K562 (cell line): ENCODE measurements at regions not wholly inside any gene's neighbourhood (a gene's known extent, or its start where the extent isn't known, plus 50 kb on each side); places are given as distances from the start of the nearest gene placed in this dataset.

Source experiments
- ATAC-seq: fragments of 200-7000 bp; cut with Tn5 transposase; 3 replicates; pipeline ENCODE4 v1.9.1; 2020; ENCODE audit warnings: moderate library complexity
- BruUV-seq: library from RNA; stranded (reverse); fragments of 400-500 nt; replicated peaks from 2 replicates; lab custom pipeline; 2021; lab: Mats Ljungman, UMichigan
- CTCF ChIA-PET: fragments of 300-600 bp; formaldehyde crosslinking; extraction: SDS; loops from one replicate; lab custom pipeline; 2021; ENCODE audit warnings: low intra/inter-chr PET ratio; lab: Yijun Ruan, JAX
- POLR2A ChIA-PET: fragments of 300-600, 350-650 bp; sonication (Branson Sonifier 250); formaldehyde crosslinking; extraction: SDS; loops from one replicate; lab custom pipeline; 2021; ENCODE audit warnings: antibody characterized with exemption, inconsistent platforms; lab: Yijun Ruan, JAX
- DNase-seq, 4 experiments: peaks; one replicate each; pipeline versions ENCODE4 v3.0.0 to v3.0.0-alpha.2; 2011 to 2018; ENCODE audit warnings: low spot score in 3 of 4, mixed read lengths in 3 of 4; ENCODE audit errors: extremely low read depth in 1 of 4
- FAIRE-seq: peaks from 2 replicates; lab custom pipeline; 2011; peaks lifted over from hg19 to GRCh38; lab: Jason Lieb, UNC
- H2AFZ ChIP-seq: 2 replicates; pipeline ENCODE4 v1.6.0; 2011; ENCODE audit warnings: low read depth, low read length, control low read depth, inconsistent platforms
- H3K27ac ChIP-seq: fragments of 200-600 bp; 3 replicates; pipeline ENCODE4 v1.8.0; 2011; ENCODE audit warnings: low read depth, mild to moderate bottlenecking, control low read depth, inconsistent platforms, low read length, moderate library complexity, mixed read lengths; ENCODE audit errors: extremely low read depth
- H3K27me3 ChIP-seq, 2 experiments: fragments of 300-600 bp in 1 of 2; 2 replicates in 1 of 2; 3 replicates in 1 of 2; pipeline versions ENCODE4 v1.6.0 to v1.8.0; 2011; ENCODE audit warnings: inconsistent platforms in 2 of 2, low read length in 2 of 2, mild to moderate bottlenecking in 1 of 2, mixed read lengths in 1 of 2, moderate library complexity in 1 of 2; ENCODE audit not compliant: control insufficient read depth in 2 of 2, insufficient read depth in 2 of 2
- H3K36me3 ChIP-seq: fragments of 300-600 bp; 3 replicates; pipeline ENCODE4 v1.8.0; 2011; ENCODE audit warnings: mild to moderate bottlenecking, low read length, inconsistent platforms; ENCODE audit not compliant: control insufficient read depth, insufficient read depth
- H3K4me1 ChIP-seq, 2 experiments: fragments of 200-600 bp in 1 of 2; replicated peaks in 1 of 2; 2 replicates in 1 of 2; 3 replicates in 1 of 2; pipeline versions ENCODE4 v1.5.1 to v1.8.0; 2011; ENCODE audit warnings: inconsistent platforms in 2 of 2, low read length in 2 of 2, mild to moderate bottlenecking in 1 of 2, mixed read lengths in 1 of 2, moderate library complexity in 1 of 2; ENCODE audit not compliant: control insufficient read depth in 2 of 2, insufficient read depth in 2 of 2
- H3K4me2 ChIP-seq: 2 replicates; pipeline ENCODE4 v1.6.1; 2011; ENCODE audit warnings: low read length, control low read depth, inconsistent platforms, mixed read lengths; ENCODE audit not compliant: insufficient read depth
- H3K4me3 ChIP-seq: fragments of 200-600 bp; sonication (generic), shearing (Covaris generic); 2 replicates; pipeline ENCODE4 v1.5.1; 2016; ENCODE audit warnings: control low read depth, inconsistent platforms
- H3K79me2 ChIP-seq: fragments of 200-600 bp; 3 replicates; pipeline ENCODE4 v1.8.0; 2011; ENCODE audit warnings: low read length, inconsistent platforms; ENCODE audit not compliant: control insufficient read depth, insufficient read depth
- H3K9ac ChIP-seq, 2 experiments: 2 replicates each; pipeline versions ENCODE4 v1.6.0 to v1.6.1; 2011; ENCODE audit warnings: low read depth in 2 of 2, low read length in 2 of 2, control low read depth in 1 of 2, inconsistent platforms in 1 of 2, mild to moderate bottlenecking in 1 of 2, mixed read lengths in 1 of 2; ENCODE audit not compliant: insufficient read depth in 1 of 2
- H3K9me1 ChIP-seq: one replicate; pipeline ENCODE4 v1.6.0; 2011; ENCODE audit warnings: inconsistent platforms, mild to moderate bottlenecking, low read length, moderate library complexity; ENCODE audit not compliant: control insufficient read depth, insufficient read depth
- H3K9me3 ChIP-seq: replicated peaks from 2 replicates; pipeline ENCODE4 v1.5.1; 2011; ENCODE audit warnings: low read depth, low read length, inconsistent platforms; ENCODE audit not compliant: control insufficient read depth, insufficient read depth
- H4K20me1 ChIP-seq: replicated peaks from 2 replicates; pipeline ENCODE4 v1.6.1; 2011; ENCODE audit warnings: low read length, inconsistent platforms, mixed read lengths; ENCODE audit not compliant: control insufficient read depth, insufficient read depth
- ATF7 ChIP-seq: fragments of 450-650 bp; IDR thresholded peaks from 2 replicates; pipeline ENCODE4 v1.7.1; 2014; ENCODE audit warnings: mild to moderate bottlenecking, moderate library complexity
- CGGBP1 ChIP-seq: fragments of 250-450 bp; sonication (Bioruptor Pico); IDR thresholded peaks from 2 replicates; pipeline ENCODE4 v1.9.0; 2021; ENCODE audit warnings: mild to moderate bottlenecking
- FOXK1 ChIP-seq: sonication (generic); formaldehyde crosslinking; IDR thresholded peaks from 2 replicates; pipeline ENCODE4 v1.8.0; 2022; ENCODE audit warnings: missing genetic modification reagents, mild to moderate bottlenecking, borderline replicate concordance
- GTF2A2 ChIP-seq: IDR thresholded peaks from 2 replicates; pipeline ENCODE4 v1.6.1; 2016; ENCODE audit warnings: mild to moderate bottlenecking, missing genetic modification characterization, missing compliant biosample characterization
- HES1 ChIP-seq: fragments of 450-650 bp; IDR thresholded peaks from 2 replicates; pipeline ENCODE4 v1.6.1; 2016; ENCODE audit warnings: low read depth, mild to moderate bottlenecking, moderate library complexity
- KDM2B ChIP-seq: fragments of 250-450 bp; sonication (Bioruptor Pico); IDR thresholded peaks from 2 replicates; pipeline ENCODE4 v1.8.0; 2021; ENCODE audit warnings: mild to moderate bottlenecking, moderate library complexity
- NBN ChIP-seq: fragments of 450-650 bp; IDR thresholded peaks from 2 replicates; pipeline ENCODE4 v1.6.1; 2016; ENCODE audit warnings: low read depth, mild to moderate bottlenecking
- RBM17 ChIP-seq: fragments of 200-400 bp; formaldehyde crosslinking; IDR thresholded peaks from 2 replicates; pipeline ENCODE4 v1.6.1; 2017; ENCODE audit warnings: low read depth, mild to moderate bottlenecking, low read length, borderline replicate concordance
- RFX5 ChIP-seq: IDR thresholded peaks from 2 replicates; pipeline ENCODE4 v1.6.1; 2011; ENCODE audit warnings: low read depth, mild to moderate bottlenecking, improper control_type of control experiment, low read length
- RUNX1 ChIP-seq: sonication (generic); IDR thresholded peaks from 2 replicates; pipeline ENCODE4 v1.6.1; 2016; ENCODE audit warnings: antibody characterized with exemption, low read depth
- TRIM24 ChIP-seq, 2 experiments: fragments of 450-650 bp; IDR thresholded peaks; 2 replicates each; pipeline ENCODE4 v1.6.1; 2016
- YBX1 ChIP-seq: fragments of 450-650 bp; IDR thresholded peaks from 2 replicates; pipeline ENCODE4 v1.7.1; 2016; ENCODE audit warnings: mild to moderate bottlenecking
- ZBTB17 ChIP-seq: fragments of 450-650 bp; formaldehyde crosslinking; IDR thresholded peaks from 2 replicates; pipeline ENCODE4 v1.4.0; 2020; ENCODE audit warnings: mild to moderate bottlenecking
- ZNF253 ChIP-seq: fragments of 250-450 bp; sonication (Bioruptor Pico); conservative IDR thresholded peaks from 2 replicates; pipeline ENCODE4 v1.6.1; 2021; ENCODE audit warnings: mild to moderate bottlenecking
- ZNF695 ChIP-seq: fragments of 450-650 bp; formaldehyde crosslinking; IDR thresholded peaks from 2 replicates; pipeline ENCODE4 v1.4.0; 2020; ENCODE audit warnings: mild to moderate bottlenecking, moderate library complexity
- WGBS: fragments of 100-300 bp; shearing (Covaris generic); methylation state at CpG from one replicate; pipeline ENCODE4 v1.1.6; 2016; ENCODE audit warnings: low coverage, mixed read lengths; ENCODE audit not compliant: insufficient coverage; ENCODE audit errors: missing lambda C conversion rate; 5-methylcytosine and 5-hydroxymethylcytosine counted together
- in situ Hi-C: fragments of 300-500 bp; cut with MboI; formaldehyde crosslinking; loops from 4 replicates; pipeline ENCODE4 v1.15.0; 2018; ENCODE audit warnings: inconsistent platforms, mixed read lengths
- intact Hi-C: fragments of 100-400 bp; cut with micrococcal nuclease; formaldehyde crosslinking; loops from 2 replicates; pipeline ENCODE4 v1.14.2; 2022
- TF ChIP-seq, protein P1 (sequence below), 2 experiments: IDR thresholded peaks; 2 replicates each; pipeline ENCODE4 v1.6.1; 2011; ENCODE audit warnings: borderline replicate concordance in 1 of 2, control low read depth in 1 of 2, low read depth in 1 of 2, low read length in 1 of 2, mild to moderate bottlenecking in 1 of 2, mixed read lengths in 1 of 2, moderate library complexity in 1 of 2; ENCODE audit not compliant: insufficient read depth in 1 of 2, insufficient read length in 1 of 2, poor library complexity in 1 of 2, severe bottlenecking in 1 of 2; ENCODE audit errors: extremely low read depth in 1 of 2
- TF ChIP-seq, protein P2 (sequence below): sonication (generic); formaldehyde crosslinking; IDR thresholded peaks from 2 replicates; pipeline ENCODE4 v1.8.1; 2022; ENCODE audit warnings: missing genetic modification reagents
- TF ChIP-seq, protein P3 (sequence below): fragments of 450-650 bp; IDR thresholded peaks from 2 replicates; pipeline ENCODE4 v1.6.1; 2016; ENCODE audit warnings: missing biosample characterization, missing genetic modification characterization
- TF ChIP-seq, protein P4 (sequence below): fragments of 450-650 bp; conservative IDR thresholded peaks from 2 replicates; pipeline ENCODE4 v1.6.1; 2016; ENCODE audit warnings: missing genetic modification characterization, low read depth, mild to moderate bottlenecking, control low read depth, missing compliant biosample characterization

DNA sequence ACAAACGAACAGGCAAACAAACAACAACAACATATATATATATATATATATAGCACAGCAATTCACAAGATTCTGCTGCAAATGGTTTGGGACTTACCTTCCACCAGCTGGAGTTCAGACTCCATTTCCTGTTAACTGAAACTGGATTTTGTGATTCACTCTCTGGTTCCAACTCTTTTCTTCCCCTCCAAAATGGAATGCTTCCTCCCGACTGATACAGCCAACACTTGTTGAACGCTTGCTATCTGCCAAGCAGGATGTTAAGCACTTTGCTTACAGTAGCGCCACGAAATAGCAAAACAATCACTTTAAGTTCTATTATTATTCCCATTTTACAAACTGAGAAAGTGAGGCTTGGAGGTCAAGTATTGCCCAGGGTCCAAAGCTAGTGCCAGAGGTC is 116.0 kb upstream of the TMEM132C start (continued):
- TF ChIP-seq, protein P1, sequence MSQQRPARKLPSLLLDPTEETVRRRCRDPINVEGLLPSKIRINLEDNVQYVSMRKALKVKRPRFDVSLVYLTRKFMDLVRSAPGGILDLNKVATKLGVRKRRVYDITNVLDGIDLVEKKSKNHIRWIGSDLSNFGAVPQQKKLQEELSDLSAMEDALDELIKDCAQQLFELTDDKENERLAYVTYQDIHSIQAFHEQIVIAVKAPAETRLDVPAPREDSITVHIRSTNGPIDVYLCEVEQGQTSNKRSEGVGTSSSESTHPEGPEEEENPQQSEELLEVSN (IDR thresholded peaks at IDR 0.05; ENCODE audit: borderline replicate concordance in 1 of 2, extremely low read depth in 1 of 2, insufficient read depth in 1 of 2, insufficient read length in 1 of 2, low read depth in 1 of 2, low read length in 1 of 2, poor library complexity in 1 of 2, severe bottlenecking in 1 of 2): no peak
- TF ChIP-seq ZNF253 (no peak), ZNF695 (no peak), ZBTB17 (no peak), RBM17 (no peak), TRIM24 (IDR thresholded peaks at IDR 0.05) (no peak), ATF7 (no peak), KDM2B (CRISPR knock-in tag) (no peak), RUNX1 (no peak), FOXK1 (CRISPR knock-in tag) (no peak)
- TF ChIP-seq, protein P2, sequence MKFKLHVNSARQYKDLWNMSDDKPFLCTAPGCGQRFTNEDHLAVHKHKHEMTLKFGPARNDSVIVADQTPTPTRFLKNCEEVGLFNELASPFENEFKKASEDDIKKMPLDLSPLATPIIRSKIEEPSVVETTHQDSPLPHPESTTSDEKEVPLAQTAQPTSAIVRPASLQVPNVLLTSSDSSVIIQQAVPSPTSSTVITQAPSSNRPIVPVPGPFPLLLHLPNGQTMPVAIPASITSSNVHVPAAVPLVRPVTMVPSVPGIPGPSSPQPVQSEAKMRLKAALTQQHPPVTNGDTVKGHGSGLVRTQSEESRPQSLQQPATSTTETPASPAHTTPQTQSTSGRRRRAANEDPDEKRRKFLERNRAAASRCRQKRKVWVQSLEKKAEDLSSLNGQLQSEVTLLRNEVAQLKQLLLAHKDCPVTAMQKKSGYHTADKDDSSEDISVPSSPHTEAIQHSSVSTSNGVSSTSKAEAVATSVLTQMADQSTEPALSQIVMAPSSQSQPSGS: no peak

GRCh38 chr12:128155571-128155970 is 111.4 kb upstream of the TMEM132C start:
- POLR2A ChIA-PET: no interaction called here
- in situ Hi-C loops: no loop called here
- TF ChIP-seq CGGBP1 (CRISPR knock-in tag): no peak
- no peak for TF ChIP-seq RFX5
- no peak for TF ChIP-seq YBX1
- TF ChIP-seq, protein P3, sequence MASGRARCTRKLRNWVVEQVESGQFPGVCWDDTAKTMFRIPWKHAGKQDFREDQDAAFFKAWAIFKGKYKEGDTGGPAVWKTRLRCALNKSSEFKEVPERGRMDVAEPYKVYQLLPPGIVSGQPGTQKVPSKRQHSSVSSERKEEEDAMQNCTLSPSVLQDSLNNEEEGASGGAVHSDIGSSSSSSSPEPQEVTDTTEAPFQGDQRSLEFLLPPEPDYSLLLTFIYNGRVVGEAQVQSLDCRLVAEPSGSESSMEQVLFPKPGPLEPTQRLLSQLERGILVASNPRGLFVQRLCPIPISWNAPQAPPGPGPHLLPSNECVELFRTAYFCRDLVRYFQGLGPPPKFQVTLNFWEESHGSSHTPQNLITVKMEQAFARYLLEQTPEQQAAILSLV (tag): no peak
- TF ChIP-seq, protein P4, sequence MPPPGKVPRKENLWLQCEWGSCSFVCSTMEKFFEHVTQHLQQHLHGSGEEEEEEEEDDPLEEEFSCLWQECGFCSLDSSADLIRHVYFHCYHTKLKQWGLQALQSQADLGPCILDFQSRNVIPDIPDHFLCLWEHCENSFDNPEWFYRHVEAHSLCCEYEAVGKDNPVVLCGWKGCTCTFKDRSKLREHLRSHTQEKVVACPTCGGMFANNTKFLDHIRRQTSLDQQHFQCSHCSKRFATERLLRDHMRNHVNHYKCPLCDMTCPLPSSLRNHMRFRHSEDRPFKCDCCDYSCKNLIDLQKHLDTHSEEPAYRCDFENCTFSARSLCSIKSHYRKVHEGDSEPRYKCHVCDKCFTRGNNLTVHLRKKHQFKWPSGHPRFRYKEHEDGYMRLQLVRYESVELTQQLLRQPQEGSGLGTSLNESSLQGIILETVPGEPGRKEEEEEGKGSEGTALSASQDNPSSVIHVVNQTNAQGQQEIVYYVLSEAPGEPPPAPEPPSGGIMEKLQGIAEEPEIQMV (tag): no peak
- no peak for TF ChIP-seq GTF2A2 (tag)
- TF ChIP-seq HES1: no peak
- TF ChIP-seq NBN: no peak

More at GRCh38 chr12:128155571-128155970, 111.4 kb upstream of the TMEM132C start:
- CTCF ChIA-PET: no interaction called here
- Histone ChIP-seq H3K4me1 (no peaks in the 10 kb centered on the region), H3K4me2 (no peak overlapping the region), H3K79me2 (no peaks in the 10 kb centered on the region), H3K4me3 (no peak overlapping the region), H3K36me3 (no peaks in the 10 kb centered on the region), H3K9me1 (no peaks in the 10 kb centered on the region), H4K20me1 (no peaks in the 10 kb centered on the region), H3K9ac (no peak overlapping the region), H3K27ac (no peak overlapping the region), H3K9me3 (no peaks in the 10 kb centered on the region), H2AFZ (no peak overlapping the region), H3K27me3 (no peaks in the 10 kb centered on the region)
- no TSS peak for BruUV-seq
- intact Hi-C loops: no loop called here
- no peak for ATAC-seq
- WGBS: 0% methylated on average over 4 of the region's 4 CpGs
- no peak for FAIRE-seq
- no peak for DNase-seq
